AG09319 (cell line): ENCODE measurements at regions not wholly inside any gene's neighbourhood (a gene's known extent, or its start where the extent isn't known, plus 50 kb on each side); places are given as distances from the start of the nearest gene placed in this dataset.

Experiments
- DNase-seq: peaks from one replicate; pipeline ENCODE4 v3.0.0-alpha.2; 2010; ENCODE audit warnings: low read depth; ENCODE audit errors: extremely low read depth
- TF ChIP-seq, protein P1 (sequence below): IDR thresholded peaks from 2 replicates; pipeline ENCODE4 v1.5.1; 2011; ENCODE audit warnings: low read depth, mild to moderate bottlenecking, inconsistent platforms, low read length, moderate library complexity

DNA sequence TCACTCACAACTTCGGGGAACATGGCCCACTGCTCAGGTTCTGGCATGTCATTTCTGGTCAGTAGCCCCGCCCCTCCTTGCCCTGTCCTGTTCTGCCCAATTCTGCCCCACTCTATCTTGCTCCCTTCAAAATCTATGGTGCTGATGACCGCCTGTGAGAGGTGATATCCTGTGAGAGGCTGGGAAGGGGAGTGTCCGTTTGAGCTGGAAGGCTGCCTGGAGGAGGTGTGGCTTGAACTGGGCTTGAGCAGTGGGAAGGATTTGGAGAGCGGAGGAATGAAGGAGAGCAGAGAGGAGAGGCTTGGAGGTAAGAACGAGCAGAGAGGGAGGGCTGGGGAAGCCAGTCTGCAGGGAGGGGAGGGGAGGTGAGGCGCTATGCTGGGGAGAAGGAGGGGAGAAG, 145.3 kb downstream of the RPS24 start:
- no peak for DNase-seq
- TF ChIP-seq, protein P1, sequence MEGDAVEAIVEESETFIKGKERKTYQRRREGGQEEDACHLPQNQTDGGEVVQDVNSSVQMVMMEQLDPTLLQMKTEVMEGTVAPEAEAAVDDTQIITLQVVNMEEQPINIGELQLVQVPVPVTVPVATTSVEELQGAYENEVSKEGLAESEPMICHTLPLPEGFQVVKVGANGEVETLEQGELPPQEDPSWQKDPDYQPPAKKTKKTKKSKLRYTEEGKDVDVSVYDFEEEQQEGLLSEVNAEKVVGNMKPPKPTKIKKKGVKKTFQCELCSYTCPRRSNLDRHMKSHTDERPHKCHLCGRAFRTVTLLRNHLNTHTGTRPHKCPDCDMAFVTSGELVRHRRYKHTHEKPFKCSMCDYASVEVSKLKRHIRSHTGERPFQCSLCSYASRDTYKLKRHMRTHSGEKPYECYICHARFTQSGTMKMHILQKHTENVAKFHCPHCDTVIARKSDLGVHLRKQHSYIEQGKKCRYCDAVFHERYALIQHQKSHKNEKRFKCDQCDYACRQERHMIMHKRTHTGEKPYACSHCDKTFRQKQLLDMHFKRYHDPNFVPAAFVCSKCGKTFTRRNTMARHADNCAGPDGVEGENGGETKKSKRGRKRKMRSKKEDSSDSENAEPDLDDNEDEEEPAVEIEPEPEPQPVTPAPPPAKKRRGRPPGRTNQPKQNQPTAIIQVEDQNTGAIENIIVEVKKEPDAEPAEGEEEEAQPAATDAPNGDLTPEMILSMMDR, result no peak

DNA sequence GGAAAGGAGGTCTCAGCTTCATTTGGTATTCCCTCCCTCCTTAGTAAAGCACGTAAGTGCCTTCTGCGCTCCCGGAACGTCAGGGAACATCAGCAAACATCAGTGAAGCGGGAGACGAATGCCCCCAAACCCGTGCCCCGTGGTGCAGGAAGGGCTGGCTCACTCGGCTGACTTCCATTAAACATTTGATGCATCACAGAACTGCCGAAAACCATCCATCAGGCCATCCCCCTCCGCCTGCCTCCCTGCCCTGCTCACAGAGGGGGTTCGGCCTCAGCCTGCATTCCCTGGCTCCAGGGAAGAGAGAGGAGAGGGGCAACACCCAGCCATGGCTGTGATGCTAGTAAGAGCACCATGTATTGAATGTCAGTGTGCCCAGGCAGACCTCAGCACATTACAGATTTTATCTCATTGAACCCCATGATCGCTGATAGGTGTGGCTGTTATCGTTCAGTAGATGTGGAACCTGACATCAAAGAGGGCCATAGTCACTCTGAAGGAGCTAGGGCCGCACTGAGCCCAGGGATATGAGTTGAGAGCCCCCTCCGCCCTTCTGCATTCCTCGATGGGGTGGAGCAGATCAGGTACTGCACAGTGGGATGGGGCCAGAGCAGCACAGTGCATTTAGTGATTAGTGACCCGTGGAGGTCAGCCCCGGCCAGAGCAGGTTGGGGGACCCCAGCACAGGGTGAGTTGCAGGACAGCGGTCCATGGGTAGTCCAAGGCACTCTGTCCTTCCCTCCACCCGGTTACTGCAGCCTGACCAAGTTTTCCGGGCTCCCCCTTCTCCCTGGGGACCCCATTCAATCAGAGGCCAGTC, 146.4 kb downstream of the RPS24 start:
- TF ChIP-seq, protein P1, result no peak
- no peak for DNase-seq

DNA sequence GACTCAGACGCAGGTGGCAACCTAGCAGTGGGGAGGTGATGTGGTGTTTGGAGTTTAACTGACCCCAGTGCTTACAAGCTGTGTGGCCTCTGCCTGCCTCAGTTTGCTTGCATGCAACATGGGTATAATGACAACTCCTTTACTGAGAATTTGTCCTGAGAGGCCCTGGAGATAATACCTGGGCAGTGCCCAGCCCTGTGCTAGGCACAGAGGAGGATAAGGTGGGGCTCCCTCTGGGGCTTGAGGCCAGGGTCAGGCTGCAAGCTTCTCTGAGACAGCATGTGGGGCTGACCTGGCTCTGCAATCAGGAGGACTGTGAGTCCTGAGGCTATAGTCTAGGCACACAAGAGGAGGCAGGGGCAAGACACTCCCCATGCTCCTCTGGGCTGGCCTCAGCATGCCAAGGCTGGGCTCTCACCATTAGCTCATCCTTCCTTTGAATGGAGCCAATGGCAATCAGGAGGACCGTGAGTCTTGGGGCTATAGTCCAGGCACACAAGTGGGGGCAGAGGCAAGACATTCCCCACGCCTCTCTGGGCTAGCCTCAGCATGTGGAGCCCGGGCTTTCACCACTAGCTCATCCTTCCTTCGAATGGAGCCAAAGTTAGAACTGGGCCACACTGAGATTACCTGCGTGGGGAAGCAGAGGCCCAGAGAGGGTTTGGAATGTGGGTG, 147.9 kb downstream of the RPS24 start:
- DNase-seq, result no peak
- TF ChIP-seq, protein P1, result no peak

DNA sequence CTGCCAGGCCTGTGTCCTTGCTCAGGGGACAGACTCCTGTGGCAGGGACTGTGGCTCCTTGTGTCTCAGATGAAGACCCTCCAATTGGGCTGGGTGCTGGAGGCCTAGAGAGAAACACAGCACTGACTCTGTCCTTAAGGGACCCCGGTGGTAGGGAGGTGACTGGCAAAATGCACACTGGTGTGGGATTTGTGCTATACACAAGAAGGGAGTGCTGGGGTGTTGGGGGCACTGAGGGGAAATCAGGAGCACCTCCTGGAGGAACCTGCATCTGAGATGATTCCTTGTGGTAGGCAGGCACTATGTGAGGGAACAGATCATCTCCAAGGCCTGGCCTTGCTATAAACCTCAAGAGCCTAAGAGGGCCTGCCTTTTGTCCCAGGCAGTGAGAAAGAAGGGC, 149.2 kb downstream of the RPS24 start:
- no peak for DNase-seq
- TF ChIP-seq, protein P1, result no peak

DNA sequence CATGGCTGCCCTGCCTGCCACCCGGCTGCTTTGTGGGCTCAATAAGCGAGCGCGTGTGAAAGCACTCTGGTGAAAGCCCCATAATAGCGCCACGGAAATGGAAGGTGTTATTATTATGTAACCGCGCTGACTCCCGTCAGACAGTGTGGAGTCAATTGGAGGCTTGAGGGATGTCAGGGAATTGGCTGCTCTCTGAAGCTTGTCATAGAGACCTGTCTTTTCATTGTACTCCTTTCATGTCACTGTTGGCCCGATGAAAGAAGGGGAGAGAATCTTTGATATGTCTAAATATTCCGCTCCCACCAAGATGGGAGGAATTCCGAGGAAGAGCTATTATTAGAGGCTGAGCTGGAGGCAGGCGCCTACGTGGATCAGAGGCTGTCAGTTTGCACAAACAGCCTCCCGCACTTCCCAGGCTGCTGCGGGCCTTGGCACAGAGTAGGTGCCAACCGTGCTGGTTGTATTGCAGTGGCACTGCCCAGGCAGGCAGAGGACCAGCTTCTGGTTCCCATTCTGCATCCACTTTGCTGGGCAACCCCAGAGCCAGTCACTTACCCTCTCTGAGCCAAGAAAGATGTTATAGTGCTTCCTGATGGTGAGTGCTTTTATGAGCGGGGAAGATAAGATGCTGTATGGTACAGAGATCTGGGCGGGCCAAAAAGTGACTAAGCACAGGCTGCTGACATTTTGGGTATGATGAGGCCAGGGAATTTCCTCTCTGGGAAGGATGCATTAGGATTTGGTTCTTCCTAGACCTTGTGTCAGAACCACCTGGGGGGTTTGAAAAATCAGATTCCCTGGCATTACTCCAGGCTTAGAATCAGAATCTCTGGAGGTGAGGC, 151.4 kb downstream of the RPS24 start:
- DNase-seq, result no peak
- TF ChIP-seq, protein P1, result no peak

DNA sequence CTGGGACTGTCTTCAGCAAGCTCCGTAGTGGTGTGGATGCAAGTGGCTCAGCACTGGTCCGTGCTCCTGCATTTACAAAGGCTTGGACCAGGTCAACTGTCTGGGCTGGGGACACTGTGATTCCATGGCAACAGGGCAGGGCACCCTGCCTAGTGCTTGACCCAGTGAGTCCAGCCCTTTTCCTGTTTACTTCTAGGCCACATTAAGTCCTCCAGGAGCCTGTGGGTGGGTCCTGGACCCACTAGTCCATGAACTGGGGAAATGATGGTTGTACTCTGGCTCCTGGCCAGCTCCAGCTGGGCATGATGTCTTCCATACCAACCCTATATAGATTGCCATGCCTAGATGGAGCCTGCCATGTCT, 152.0 kb downstream of the RPS24 start:
- TF ChIP-seq, protein P1, result no peak
- DNase-seq, result no peak
